Endothelial cell (in vitro differentiated cells): ENCODE measurements at regions not wholly inside any gene's neighbourhood (a gene's known extent, or its start where the extent isn't known, plus 50 kb on each side); places are given as distances from the start of the nearest gene placed in this dataset.
A peak's percentile ranks its signal among the peaks of the same experiment; 100 is the strongest.

Experiments
- DNase-seq: peaks from one replicate; pipeline ENCODE4 v3.0.0; 2021; ENCODE audit warnings: low spot score
- H3K27ac Mint-ChIP-seq: one replicate; pipeline ENCODE4 v1.8.0; 2021; ENCODE audit warnings: mixed read lengths, inconsistent platforms; ENCODE audit not compliant: unreplicated experiment
- H3K27me3 Mint-ChIP-seq: one replicate; pipeline ENCODE4 v1.8.0; 2021; ENCODE audit warnings: mild to moderate bottlenecking, moderate library complexity, mixed read lengths, inconsistent platforms; ENCODE audit not compliant: unreplicated experiment
- H3K36me3 Mint-ChIP-seq: one replicate; pipeline ENCODE4 v1.8.0; 2021; ENCODE audit warnings: mild to moderate bottlenecking, low read depth, mixed read lengths, inconsistent platforms; ENCODE audit not compliant: unreplicated experiment
- H3K4me1 Mint-ChIP-seq: one replicate; pipeline ENCODE4 v1.8.0; 2021; ENCODE audit warnings: mild to moderate bottlenecking, mixed read lengths, inconsistent platforms; ENCODE audit not compliant: unreplicated experiment
- H3K4me3 Mint-ChIP-seq: one replicate; pipeline ENCODE4 v1.8.0; 2021; ENCODE audit warnings: mild to moderate bottlenecking, mixed read lengths, inconsistent platforms; ENCODE audit not compliant: unreplicated experiment
- H3K9me3 Mint-ChIP-seq: one replicate; pipeline ENCODE4 v1.8.0; 2021; ENCODE audit warnings: mixed read lengths, inconsistent platforms; ENCODE audit not compliant: unreplicated experiment
- CTCF ChIP-seq: fragments of 200-600 bp; sonication (generic); IDR thresholded peaks from one replicate; pipeline ENCODE4 v1.5.0; 2021; ENCODE audit warnings: antibody characterized with exemption; ENCODE audit not compliant: unreplicated experiment

- no peaks in the 10 kb centered on the region for H3K36me3 Mint-ChIP-seq
- H3K27me3 Mint-ChIP-seq: no peaks in the 10 kb centered on the region
Measured at GRCh38 chr22:27023591-27023990, 366.2 kb downstream of the MIAT start.

DNA sequence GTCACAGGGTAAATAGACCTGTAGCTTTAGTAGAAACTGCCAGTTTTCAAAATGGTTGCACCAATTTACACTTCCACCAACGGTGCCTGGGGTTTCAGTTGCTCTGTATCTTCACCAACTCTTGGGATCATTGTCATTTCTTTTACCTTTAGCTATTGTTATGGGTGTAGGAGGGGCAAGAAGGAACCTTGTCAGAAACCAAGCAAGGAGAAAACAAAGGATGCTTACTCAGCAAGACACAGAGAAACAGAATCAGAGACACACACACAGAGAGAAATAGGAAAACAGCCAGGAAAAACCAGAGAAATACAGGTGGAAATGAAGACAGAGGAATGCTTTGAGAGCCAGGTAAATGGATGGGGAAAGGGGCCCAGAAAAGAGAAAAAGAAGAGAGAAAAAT lies 367.6 kb downstream of the MIAT start:
- no peak for TF ChIP-seq CTCF
- peaks cover 2% of the 10 kb centered on the region for H3K27me3 Mint-ChIP-seq
- no peak overlapping the region for H3K4me3 Mint-ChIP-seq
- no peaks in the 10 kb centered on the region for H3K36me3 Mint-ChIP-seq
- no peaks in the 10 kb centered on the region for H3K4me1 Mint-ChIP-seq
- no peak overlapping the region for H3K27ac Mint-ChIP-seq
- DNase-seq: no peak
- no peaks in the 10 kb centered on the region for H3K9me3 Mint-ChIP-seq

More at GRCh38 chr22:27023591-27023990, 366.2 kb downstream of the MIAT start:
- Mint-ChIP-seq H3K4me3 (no peak overlapping the region), H3K27ac (no peak overlapping the region), H3K9me3 (no peaks in the 10 kb centered on the region), H3K4me1 (no peaks in the 10 kb centered on the region)
- no peak for TF ChIP-seq CTCF
- DNase-seq: no peak

GRCh38 chr22:27028093-27028492 lies 370.7 kb downstream of the MIAT start:
- TF ChIP-seq CTCF: no peak
- no peaks in the 10 kb centered on the region for H3K9me3 Mint-ChIP-seq
- H3K4me3 Mint-ChIP-seq: no peak overlapping the region
- DNase-seq: no peak
- no peaks in the 10 kb centered on the region for H3K4me1 Mint-ChIP-seq
- H3K27ac Mint-ChIP-seq: no peak overlapping the region
- no peaks in the 10 kb centered on the region for H3K36me3 Mint-ChIP-seq
- peaks cover 2% of the 10 kb centered on the region for H3K27me3 Mint-ChIP-seq

DNA sequence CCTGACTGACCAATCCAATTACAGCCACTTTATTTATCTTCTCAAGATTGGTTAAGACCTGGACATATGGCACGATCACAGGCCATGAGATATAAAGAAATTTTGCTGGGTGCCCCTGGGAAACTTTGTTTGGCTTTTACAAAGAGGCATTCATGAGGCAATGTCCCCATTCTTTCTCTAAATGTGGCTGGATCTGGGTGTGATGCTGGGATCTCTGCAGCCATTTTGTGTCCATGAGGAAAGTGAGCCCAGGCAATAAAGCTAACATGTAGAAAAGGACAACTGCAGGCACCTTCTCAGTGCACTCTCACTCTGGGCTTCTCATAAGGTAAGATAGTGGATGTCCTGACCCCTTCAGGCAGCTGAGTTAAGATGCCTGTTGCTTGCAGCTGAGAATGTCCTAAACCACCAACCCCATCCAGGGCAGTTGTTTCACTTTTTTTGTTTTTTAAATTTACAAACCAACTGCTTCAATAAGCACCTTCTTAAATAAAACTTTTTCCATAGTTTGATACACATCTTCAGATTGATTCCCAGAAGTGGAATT lies 372.3 kb downstream of the MIAT start:
- no peak for TF ChIP-seq CTCF
- no peak overlapping the region for H3K27ac Mint-ChIP-seq
- no peak overlapping the region for H3K4me3 Mint-ChIP-seq
- DNase-seq: no peak
- no peaks in the 10 kb centered on the region for H3K9me3 Mint-ChIP-seq
- peaks cover 2% of the 10 kb centered on the region for H3K27me3 Mint-ChIP-seq
- H3K4me1 Mint-ChIP-seq: no peaks in the 10 kb centered on the region
- H3K36me3 Mint-ChIP-seq: no peaks in the 10 kb centered on the region

DNA sequence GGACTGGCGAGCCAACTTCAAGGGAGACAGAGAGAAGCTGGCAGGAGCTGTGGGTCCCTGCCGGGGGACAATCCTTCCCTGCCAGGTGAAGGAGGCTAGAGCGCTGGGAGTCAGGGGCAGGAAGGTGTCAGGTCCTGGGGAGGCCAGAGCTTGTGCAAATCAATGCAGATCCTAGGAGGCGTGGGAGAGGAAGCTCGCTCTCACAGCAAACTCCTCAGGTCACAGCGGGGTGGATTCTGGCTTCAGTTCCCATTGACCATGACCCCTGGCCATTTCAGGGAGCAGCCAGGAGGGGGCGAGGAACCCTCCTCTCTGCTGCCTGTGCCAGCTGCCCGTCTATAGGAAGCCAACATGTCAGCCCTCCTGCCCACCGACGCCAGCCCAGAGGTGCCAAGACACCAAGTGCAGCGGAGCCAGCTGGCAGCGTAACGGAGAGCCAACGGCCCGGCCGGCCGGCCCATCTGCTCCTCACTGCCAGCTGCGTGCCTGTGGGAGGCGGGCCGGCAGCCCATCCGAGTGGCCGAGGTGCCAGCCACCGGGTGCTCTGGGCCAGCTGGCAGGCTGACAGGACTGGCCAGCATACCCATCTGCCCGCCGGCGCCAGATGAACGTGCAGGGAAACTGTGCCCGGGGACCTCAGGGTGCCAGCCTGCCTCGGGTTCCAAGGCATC lies 374.8 kb downstream of the MIAT start:
- no peak overlapping the region for H3K27ac Mint-ChIP-seq
- peak; percentile 44 for TF ChIP-seq CTCF
- H3K9me3 Mint-ChIP-seq: no peaks in the 10 kb centered on the region
- no peaks in the 10 kb centered on the region for H3K36me3 Mint-ChIP-seq
- H3K27me3 Mint-ChIP-seq: peaks cover 2% of the 10 kb centered on the region
- DNase-seq: peak; percentile 48
- H3K4me3 Mint-ChIP-seq: no peak overlapping the region
- no peaks in the 10 kb centered on the region for H3K4me1 Mint-ChIP-seq
